GM18517 (cell line): ENCODE measurements at regions not wholly inside any gene's neighbourhood (a gene's known extent, or its start where the extent isn't known, plus 50 kb on each side); places are given as distances from the start of the nearest gene placed in this dataset.

Experiments used
- ATAC-seq: cut with Tn5 transposase; IDR thresholded peaks from one replicate; pipeline ENCODE4 v1.9.1; 2021; ENCODE audit warnings: mild to moderate bottlenecking, moderate library complexity; ENCODE audit not compliant: unreplicated experiment

DNA sequence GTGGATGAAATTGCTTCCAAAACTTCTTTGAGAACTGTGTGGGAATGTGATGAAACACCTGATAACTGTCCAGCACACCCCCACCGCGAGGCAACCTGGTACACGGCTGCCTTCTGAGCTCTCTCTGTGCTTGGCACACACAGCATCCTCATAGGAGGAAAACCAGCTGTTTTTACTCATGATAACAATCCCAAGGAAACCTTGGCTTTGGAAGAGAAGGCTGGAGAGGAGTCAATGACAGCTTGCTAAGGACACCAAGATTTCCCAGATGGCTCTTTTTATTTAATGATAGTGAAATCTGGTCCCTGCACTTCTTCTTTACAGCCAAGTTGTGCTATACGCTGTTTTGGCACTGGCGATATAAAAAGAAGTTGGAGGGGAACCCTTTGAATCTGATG is 232.5 kb upstream of the FN1 start:
- no peak for ATAC-seq

DNA sequence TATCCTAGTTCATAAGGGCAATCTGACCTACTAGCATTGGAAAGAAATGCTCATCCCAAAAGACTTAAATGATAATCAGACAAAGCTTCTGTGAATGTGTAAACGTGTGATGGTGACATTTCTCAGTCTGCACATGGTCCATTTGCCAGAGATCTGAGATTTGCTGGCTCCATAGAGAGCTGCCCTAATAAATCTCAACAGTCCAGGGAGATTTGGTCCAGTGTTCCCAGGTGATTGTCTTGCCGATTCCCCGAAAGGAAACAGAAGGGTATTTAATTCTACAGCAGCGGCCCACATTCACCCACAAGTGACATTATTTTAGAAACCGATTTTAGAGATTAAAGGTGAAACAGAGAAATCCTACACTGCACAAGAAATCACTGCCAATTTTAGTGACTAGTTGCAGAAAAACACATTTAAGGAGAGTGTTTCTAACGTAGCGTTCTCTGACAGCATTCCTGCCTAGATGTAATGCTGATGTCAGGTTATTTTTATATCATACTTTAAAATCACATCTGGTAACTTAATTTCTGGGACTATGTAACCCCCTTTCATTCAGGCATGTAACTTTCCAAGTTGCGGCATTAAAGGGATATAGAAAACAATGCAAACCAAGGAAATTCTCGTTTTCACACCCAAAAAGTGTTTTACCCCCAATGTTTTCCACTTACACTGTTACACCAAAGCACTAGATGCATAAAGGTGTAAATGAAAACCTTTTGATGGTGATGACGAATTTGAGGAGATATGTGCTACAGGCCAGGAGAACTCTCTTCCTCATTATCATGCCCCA is 231.9 kb upstream of the FN1 start:
- no peak for ATAC-seq

DNA sequence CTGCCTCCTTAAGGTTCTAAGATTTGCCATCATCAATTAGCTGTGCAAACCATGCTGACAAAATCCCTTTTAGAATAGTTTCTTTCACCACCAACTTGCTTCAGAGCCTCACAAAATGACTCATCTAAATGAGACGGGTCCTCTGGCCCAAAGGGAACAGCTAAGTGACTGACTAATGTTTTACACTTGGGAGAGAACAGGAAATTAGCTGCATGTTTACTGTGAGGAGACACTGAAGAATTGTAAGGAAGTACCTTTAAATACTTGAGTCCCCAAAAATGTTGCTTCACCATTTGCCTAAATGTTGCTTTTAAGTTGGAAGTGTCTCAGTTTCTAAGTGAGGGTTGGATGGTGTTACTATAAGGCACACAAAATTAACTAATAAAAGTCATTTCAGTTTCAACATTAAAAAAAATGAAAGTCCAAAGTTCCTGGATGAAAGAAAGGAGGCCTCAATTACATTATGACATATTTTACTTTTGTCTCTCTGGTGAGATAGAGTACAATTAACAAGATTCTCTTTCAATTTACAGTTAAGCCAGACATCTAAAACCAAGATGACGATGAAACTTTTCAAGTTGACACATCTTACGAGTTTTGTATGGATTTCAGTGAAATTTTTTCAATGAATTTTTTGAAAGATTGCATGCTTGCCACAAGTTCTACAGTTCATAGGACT is 229.1 kb upstream of the FN1 start:
- ATAC-seq: peak; percentile 69

DNA sequence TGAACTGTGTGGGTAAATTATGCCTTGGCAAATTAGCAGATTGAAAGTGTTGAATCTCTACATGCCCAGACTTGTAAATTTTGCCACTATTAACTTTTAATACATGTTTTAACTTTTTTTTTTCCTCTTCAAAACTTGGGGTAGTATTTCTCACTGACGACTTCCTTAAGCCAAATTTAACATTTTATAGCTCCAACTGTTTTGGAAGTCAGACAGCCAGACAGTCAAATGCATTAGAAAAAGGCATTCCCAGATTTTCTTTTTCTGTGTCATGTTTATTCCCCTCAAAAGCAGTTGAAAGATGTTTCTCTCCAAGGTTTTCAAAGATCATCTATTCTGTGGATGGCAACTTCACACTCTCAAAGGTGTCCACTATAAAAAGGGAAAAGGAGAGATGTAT is 226.8 kb upstream of the FN1 start:
- no peak for ATAC-seq

DNA sequence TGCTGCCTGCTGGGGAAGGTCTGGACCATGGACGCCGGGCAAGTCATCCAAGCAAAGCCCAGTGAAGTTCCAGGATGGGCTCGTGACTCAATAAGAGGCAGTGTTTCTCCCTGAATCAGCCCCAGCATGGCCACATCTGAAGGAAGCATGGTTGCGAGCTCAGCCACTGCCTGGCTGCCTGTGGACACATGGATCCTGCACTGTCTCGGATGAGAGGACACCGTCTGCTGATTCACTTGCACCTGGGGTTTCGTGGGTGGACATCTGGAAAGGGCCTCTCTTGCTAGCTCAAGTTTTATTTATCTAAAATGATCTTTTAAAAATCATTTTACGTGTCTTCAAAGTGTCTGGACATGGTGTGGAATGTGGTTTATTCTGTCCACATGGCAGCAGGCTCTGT is 224.8 kb upstream of the FN1 start:
- ATAC-seq: no peak

DNA sequence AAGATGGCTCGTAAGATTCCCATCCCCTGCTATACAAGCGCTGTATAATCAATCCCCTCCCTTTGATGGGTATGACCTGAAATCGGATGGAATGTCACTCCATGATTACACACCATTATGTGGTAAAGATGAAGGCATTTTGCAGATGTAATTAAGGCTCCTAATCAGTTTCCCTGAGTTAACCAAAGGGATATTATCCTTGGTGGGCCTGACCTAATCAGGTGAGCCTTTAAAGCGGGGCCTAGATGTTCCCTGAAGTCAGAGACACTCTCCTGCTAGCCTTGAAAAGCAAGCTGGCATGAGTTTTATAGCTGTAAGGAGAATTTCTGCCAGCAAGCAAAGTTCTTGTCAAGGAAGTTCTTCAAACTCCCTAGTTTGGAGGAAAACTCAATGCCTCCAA is 223.8 kb upstream of the FN1 start:
- ATAC-seq: no peak

DNA sequence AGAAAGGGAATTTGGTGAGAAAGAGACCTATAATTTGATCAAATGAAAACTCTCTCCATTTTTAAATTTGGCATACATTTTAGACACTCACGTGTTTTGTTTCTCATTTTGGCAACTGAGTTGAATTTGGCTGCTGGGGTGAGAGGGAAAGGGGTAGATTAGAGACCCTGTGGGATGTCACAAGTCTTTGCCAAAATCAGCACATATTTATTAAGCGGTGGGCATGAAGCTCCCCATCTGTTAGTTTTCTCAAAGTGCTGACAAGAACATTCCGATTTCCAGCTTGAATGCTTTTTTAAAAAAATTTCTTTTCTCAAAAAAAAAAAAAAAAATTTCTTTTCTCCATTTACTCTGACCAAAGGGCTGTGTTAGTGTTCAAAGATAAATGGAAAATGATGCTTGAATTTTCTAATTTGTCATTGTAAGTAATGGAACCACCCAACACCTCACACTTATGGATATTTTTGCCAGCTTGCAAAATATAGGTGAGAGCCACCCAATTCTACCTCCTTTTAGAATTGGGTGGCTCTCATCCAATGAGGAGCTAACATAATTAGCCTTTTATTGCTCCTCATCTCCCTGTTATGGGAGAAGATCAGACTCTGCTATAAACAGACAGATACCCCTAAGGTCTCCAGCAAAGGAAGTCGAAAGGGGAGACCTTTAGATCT is 222.9 kb upstream of the FN1 start:
- ATAC-seq: no peak

DNA sequence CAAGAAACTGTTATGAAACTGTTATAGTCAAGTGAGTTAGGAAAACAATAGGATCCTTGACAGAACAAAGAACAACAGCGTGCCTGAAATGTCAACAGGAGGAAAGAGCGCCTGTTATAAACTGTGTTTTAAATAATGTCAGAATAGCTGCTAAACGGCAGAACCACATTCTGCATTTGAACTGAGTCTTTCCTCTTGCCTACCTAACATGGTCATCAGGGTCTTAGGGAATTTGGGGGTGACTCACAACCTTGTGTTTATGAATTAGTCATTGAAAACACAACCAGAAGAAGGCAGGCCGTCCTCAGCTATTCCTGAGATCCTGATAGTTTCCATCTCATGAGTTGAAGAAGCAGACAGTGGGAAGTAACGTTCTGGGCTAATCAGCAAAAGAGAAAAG is 222.0 kb upstream of the FN1 start:
- ATAC-seq: no peak

DNA sequence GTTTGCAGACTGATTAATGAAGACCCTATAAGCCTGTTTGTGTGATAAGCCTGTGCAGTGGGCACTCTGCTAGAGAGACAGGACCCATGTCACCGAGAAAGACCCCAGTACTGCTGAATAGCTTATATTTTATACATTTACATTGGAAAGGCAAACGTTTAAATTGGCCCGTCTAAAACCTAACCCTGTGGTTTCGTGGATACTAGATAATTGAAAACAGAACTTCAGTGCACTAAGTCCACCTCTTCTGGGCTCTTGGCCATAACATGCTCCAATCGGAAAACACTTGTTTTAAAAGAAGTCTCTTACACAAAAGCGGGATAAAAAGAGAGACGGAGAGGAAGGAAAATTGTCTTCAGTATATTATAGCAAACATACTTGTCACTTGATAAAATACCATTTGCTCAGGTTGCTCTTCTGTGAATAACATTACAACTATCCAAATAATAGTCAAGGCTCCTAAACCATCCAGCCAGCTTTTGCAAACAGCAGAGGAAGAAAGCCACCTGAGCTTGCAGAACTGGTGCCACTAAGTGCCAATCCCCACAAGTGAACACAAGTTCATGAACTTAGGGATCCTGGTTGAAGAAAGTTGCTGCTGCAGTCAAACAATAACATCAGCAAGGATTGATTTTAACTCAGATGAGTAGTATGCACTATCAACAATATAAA is 218.4 kb upstream of the FN1 start:
- ATAC-seq: no peak

DNA sequence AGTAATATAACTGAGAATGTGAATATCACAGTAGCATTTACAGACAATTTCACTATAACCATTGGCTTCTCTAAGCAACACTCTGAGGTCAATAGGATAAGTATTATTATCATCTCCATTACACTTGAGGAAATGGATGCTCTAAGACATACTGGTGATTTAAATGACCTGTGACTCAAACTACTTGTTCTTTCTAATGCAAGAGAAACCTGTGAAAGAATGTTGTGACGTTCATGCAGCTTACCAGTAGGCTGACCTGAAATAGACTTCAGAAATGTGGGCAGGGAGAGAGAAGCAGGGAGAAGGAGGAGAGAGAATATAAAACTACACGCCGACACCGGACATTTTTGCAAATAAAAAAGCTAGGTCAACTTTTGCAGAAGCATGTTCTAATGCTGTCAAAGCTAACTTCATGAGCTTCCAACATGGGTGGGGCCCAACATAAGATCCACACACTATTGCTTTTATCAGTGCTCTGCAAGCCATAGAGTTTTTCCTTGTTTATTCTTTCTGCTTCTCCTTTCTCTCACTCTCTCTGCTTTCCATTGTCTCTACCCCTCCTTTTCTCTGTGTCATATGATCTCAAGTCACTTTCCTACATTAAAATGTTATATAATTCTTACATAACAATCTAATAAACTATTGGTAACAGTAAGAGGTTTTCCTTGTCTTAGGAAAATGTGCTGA is 217.6 kb upstream of the FN1 start:
- ATAC-seq: no peak

DNA sequence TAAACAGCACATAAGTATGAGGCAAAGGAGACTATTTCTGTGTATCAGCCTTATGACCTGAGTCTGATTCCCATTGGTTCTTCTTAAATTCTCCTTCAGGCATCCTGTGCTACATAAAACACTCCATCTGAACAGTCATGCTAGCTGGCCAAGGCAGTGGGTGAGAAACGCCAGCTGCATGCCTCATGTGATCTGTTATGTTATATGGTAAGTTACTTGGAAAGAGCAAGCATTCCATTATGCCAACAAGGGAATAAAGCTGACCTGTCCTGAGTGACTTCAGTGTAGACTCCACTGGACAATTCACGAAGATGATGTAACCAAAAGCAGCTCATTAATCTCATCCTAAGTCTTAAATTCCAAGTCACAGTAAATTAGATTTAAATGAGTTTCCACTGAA is 216.5 kb upstream of the FN1 start:
- ATAC-seq: no peak

DNA sequence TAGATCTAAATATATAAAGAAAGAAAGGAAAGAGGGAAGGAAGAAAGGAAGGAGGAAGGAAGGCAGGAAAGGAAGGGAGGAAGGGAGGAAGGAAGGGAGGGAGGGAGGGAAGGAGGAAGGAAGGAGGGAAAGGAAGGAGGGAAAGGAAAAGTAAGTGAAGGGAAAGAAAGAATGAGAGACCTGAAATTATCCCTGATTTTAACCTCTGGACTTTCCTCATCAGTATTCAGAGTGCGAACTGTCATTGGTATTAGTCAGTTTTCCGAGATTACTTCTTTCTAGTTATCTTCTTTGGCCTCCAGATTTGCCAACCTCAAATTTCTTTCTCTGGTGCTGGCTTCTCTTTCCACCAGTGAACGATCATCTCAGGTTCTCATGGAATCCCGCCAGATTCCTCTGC is 215.5 kb upstream of the FN1 start:
- no peak for ATAC-seq

DNA sequence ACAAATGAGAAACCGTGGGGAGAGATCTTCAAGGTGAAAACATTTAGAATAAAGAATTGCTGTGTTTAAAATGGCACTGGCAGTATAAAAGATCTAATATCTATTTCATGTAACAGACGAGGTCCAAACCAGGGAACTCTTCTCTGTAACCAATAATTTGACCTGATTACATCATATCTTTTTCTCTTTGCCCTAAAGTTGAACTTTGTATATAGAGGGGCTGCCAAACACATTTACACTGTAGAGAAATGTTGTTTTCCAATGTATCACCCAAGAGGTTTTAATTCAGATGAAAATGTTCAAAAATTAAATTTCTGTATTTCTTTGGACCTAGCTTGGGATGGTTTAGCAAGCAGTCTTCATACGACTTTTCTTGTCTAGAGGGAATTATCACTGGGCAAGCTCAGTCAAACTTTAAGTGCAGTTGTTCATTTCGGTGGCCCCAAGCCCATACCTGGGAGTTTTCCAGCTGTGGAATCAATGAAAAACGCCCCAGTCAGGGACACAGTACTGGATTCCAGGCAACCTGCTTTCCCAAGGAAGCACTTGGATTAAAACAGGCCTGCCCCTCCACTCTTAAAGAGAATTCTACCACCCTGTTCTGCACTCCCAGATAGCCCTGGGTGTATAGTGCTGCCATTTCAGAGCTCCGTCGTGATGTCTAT is 208.5 kb upstream of the FN1 start:
- ATAC-seq: no peak

DNA sequence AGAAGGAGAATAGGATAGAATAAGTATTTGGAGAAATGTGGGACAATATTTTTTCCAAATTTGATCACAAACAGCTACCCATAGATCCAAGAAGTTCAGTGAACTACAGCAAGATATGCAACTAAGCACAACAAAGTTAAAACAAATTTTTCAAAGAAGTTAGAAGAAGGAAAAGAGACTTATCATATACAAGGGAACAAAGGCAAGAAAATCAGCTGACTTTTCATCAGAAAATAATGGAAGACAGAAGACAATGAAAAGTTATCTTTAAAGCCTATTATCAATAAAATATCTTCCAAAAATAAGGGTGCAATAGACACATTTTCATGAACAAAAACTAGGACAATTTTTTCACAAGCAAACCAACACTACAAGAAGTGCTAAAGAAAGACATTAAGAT is 202.8 kb upstream of the FN1 start:
- ATAC-seq: no peak

DNA sequence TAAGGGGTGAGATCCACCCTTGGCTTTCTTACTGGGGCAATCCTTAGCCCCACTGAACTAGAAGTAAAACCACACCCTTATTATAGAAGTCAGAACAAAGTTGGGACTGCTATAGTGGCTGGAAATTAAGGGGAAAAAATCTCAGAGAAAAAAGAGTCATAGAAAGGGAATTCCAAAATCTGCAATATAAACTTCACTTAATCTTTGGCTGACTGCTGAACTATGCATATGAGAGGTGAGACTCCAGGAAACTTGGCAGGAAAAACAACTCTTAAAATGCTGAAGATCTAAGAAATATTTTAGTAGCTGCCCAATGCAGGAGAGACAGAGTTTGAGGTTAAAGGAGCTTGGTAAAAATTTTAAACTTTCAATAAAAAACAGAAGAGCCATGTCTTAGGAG is 201.8 kb upstream of the FN1 start:
- no peak for ATAC-seq

DNA sequence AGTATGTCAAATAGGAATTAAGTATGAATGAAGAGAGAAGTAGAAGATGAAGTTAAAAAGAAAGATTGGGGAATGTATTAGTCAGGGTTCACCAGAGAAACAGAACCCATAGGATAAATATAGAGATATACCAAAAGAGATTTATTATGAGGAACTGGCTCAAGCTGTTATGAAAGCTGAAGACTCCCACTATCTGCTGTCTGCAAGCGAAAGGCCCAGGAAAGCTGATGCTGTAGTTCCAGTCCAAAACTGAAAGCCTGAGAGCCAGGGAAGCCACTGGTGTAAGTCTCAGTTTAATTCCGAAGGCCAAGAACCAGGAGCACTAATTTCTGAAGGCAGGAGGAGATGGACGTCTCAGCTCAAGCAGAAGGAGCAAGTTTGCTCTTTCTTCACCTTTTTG is 200.9 kb upstream of the FN1 start:
- ATAC-seq: no peak

DNA sequence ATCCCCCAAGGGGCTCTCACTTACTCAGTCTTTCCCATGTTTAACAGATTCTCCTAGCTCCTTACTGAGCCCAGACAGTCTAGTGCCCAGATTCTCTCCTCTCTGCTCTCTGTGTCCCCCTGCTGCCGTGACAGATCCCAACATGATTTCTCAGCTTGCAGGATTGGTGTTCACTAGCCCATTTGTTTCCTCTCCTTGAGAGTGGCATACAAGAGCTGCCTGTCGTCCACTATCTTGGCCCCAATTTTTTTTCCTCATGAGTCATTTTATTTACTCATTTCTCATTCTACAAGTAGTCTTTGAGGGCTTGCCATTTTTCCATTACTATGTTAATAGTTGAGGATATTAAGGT is 199.9 kb upstream of the FN1 start:
- ATAC-seq: no peak

DNA sequence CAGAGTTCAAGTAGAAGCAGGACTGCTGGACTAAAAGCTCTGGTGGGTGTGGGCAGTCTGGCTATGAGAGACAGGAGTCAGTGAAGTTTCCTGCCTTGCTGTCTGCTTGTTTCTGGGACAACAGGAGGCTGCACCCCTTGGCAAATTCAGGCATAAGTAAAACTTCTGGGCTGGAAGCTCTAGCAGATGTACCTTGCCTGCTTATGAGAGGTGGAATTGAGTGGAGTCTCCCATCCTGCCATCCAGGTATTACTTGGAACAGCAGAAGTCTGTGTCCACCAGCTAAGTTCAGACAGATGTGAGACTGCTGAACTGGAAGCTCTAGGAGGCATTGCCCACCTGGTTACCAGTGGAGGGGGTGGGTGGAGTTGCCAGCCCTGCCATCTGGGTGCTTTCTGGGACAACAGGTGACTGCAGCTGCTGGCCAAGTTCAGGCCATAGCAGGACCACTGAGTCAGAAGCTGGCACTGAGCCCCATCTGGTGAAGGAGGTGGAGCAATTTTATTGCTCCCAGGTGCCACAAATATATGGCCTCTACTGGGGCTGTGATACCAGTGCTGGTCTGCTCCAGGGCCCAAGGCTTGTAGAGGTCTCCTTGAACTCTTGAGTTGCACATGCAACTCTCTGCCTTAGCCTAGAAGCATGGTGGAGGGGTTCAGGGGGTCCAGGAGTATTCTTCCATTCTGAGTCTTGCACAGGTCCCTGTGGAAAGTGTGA is 199.4 kb upstream of the FN1 start:
- ATAC-seq: no peak

DNA sequence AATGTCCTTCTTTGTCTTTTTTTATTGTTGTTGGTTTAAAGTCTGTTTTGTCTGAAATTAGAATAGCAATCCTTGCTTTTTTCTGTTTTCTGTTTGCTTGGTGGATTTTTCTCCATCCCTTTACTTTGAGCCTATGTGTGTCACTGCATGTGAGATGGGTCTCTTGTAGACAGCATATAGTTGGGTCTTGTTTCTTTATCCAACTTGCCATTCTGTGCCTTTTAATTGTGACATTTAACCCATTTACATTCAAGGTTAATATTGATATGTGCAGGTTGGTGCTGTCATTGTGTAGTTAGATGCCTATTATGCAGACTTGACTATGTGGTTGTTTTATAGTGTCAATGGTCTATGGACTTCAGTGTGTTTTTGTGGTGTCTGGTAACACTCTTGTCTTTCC is 197.5 kb upstream of the FN1 start:
- ATAC-seq: no peak

DNA sequence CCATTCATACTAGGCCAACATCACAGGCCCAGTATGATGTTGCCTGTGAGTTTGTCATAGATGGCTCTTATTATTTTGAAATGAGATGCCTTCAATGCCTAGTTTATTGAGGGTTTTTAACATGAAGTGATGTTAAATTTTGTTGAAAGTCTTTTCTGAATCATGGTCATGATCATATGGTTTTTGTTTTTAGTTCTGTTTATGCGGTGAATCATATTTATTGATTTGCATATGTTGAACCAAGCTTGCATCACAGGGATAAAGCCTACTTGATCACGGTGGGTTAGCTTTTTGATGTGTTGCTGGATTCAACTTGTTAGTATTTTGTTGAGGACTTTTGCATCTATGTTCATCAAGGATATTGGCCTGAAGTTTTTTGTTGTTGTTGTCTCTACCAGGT is 195.8 kb upstream of the FN1 start:
- no peak for ATAC-seq
